ENCODE measurements at regions not wholly inside any gene's neighbourhood (a gene's known extent, or its start where the extent isn't known, plus 50 kb on each side); places are given as distances from the start of the nearest gene placed in this dataset.
"Not testable (repeated sequence)": the region's sequence is repeated elsewhere in the genome, so short reads cannot be mapped to it uniquely, and the experiment has no call there.

DNA sequence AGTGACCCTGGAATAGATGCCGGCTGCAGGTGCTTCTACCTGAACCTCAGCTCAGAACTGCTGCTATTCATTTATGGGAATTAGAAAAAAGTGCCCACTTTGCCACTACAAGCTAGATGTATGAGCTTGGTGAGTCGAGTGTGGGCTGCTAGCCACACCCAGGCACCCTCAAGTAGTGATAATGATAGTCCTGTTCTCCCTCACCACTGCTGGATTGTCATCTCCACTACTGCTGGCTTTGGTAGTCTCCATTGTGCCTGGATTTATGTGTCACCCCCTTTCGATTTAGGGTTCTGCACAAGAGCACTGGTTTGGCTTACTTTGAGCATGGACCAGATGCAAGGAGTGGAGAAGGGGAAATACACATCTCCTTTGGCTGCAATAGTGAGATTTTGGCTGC lies 73.0 kb upstream of the N4BP1 start:
- no peak for DNase-seq
- Histone ChIP-seq H3K9me3 (ENCODE audit: control insufficient read depth in 2 of 2, insufficient read depth in 1 of 2, low read depth in 1 of 2, low read length in 1 of 2) (no peaks in the 10 kb centered on the region), H3K27ac (ENCODE audit: low read depth in 1 of 3, low read length in 2 of 3) (no peak overlapping the region), H3K4me3 (ENCODE audit: low read depth in 1 of 3, low read length in 3 of 3) (no peak overlapping the region), H3K4me1 (ENCODE audit: control insufficient read depth in 3 of 3, insufficient read depth in 2 of 3, low read depth in 1 of 3, low read length in 2 of 3) (no peaks in the 10 kb centered on the region), H3K36me3 (ENCODE audit: control insufficient read depth in 3 of 3, insufficient read depth in 2 of 3, low read depth in 1 of 3, low read length in 3 of 3) (no peaks in the 10 kb centered on the region), H3K27me3 (ENCODE audit: control insufficient read depth in 3 of 3, insufficient read depth in 3 of 3, low read length in 3 of 3) (peaks cover 0 to 11% (median 0%) of the 10 kb centered on the region in 3 donors)
- FAIRE-seq: no peak
- 42 to 52% (median 43%) methylated on average over 3 of the region's 3 CpGs for WGBS, 3 donors

DNA sequence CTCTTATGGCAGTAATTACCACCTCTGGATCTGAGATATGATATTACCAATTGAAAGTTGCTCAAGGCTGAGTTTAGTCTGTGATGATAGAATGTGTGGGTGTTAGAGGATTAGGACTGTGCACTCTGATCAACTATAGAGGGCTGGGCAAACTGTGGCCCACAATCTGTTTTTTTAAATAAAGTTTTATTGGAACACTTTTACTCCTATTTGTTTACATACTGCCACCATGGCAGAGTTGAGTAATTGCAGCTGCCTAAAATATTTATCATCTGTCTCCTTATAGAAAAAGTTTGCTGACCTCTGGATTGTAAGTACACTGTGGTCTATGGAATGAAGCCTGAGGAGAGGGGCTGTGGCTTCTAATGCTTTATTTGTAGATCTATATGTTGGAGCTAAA lies 71.5 kb upstream of the N4BP1 start:
- DNase-seq (no peak), FAIRE-seq (no peak)
- no peaks in the 10 kb centered on the region for H3K36me3 ChIP-seq (ENCODE audit: control insufficient read depth in 3 of 3, insufficient read depth in 2 of 3, low read depth in 1 of 3, low read length in 3 of 3)
- H3K27me3 ChIP-seq (ENCODE audit: control insufficient read depth in 3 of 3, insufficient read depth in 3 of 3, low read length in 3 of 3): peaks cover 0 to 7% (median 0%) of the 10 kb centered on the region in 3 donors
- H3K27ac ChIP-seq (ENCODE audit: low read depth in 1 of 3, low read length in 2 of 3): no peak overlapping the region
- no peak overlapping the region for H3K4me3 ChIP-seq (ENCODE audit: low read depth in 1 of 3, low read length in 3 of 3)
- H3K4me1 ChIP-seq (ENCODE audit: control insufficient read depth in 3 of 3, insufficient read depth in 2 of 3, low read depth in 1 of 3, low read length in 2 of 3): no peaks in the 10 kb centered on the region
- H3K9me3 ChIP-seq (ENCODE audit: control insufficient read depth in 2 of 2, insufficient read depth in 1 of 2, low read depth in 1 of 2, low read length in 1 of 2): no peaks in the 10 kb centered on the region

DNA sequence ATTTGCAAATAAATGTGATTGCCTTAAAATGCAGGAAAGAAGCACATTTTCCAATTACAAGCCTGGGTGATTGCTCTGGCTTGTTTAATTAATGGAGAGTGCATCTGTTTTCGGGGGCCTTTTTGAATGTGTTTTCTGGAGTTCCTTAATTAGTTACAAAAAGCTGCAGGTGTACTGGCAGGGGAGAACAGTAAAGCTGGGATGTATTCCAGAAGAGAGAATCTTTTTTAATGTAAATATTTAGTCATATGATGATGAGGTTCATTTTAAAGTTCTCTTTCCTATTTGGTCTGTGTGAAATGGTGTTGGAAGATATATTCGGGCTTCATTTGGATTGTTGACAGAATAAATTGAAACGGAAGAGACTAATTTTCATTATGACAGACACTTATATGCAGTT lies 70.9 kb upstream of the N4BP1 start:
- Histone ChIP-seq H3K4me1 (ENCODE audit: control insufficient read depth in 3 of 3, insufficient read depth in 2 of 3, low read depth in 1 of 3, low read length in 2 of 3) (no peaks in the 10 kb centered on the region), H3K4me3 (ENCODE audit: low read depth in 1 of 3, low read length in 3 of 3) (no peak overlapping the region), H3K27ac (ENCODE audit: low read depth in 1 of 3, low read length in 2 of 3) (no peak overlapping the region), H3K36me3 (ENCODE audit: control insufficient read depth in 3 of 3, insufficient read depth in 2 of 3, low read depth in 1 of 3, low read length in 3 of 3) (no peaks in the 10 kb centered on the region), H3K27me3 (ENCODE audit: control insufficient read depth in 3 of 3, insufficient read depth in 3 of 3, low read length in 3 of 3) (peaks cover 0 to 6% (median 0%) of the 10 kb centered on the region in 3 donors), H3K9me3 (ENCODE audit: control insufficient read depth in 2 of 2, insufficient read depth in 1 of 2, low read depth in 1 of 2, low read length in 1 of 2) (no peaks in the 10 kb centered on the region)
- WGBS, 3 donors: 71 to 79% (median 74%) methylated on average over 3 of the region's 3 CpGs
- DNase-seq: no peak
- FAIRE-seq: no peak

DNA sequence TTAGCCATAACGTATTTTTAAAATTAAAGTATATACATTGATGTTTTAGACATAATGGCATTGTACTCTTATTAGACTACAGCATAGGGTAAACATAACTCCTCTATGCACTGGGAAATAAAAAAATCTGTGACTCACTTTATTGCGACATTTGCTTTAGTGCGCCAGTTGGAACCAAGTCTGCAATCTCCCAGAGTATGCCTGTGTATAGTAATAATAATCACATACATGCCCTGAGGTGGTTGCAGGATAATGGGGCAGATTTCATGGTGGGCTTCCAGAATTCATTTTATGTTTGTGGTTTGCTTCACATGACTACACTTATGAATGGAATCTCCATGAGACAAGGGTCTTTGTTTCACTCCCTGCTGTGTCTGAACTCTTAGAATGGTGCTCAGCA lies 66.9 kb upstream of the N4BP1 start:
- Histone ChIP-seq H3K27me3 (ENCODE audit: control insufficient read depth in 3 of 3, insufficient read depth in 3 of 3, low read length in 3 of 3) (peaks cover 0 to 2% (median 0%) of the 10 kb centered on the region in 3 donors), H3K36me3 (ENCODE audit: control insufficient read depth in 3 of 3, insufficient read depth in 2 of 3, low read depth in 1 of 3, low read length in 3 of 3) (no peaks in the 10 kb centered on the region), H3K9me3 (ENCODE audit: control insufficient read depth in 2 of 2, insufficient read depth in 1 of 2, low read depth in 1 of 2, low read length in 1 of 2) (no peaks in the 10 kb centered on the region), H3K27ac (ENCODE audit: low read depth in 1 of 3, low read length in 2 of 3) (no peak overlapping the region), H3K4me3 (ENCODE audit: low read depth in 1 of 3, low read length in 3 of 3) (no peak overlapping the region), H3K4me1 (ENCODE audit: control insufficient read depth in 3 of 3, insufficient read depth in 2 of 3, low read depth in 1 of 3, low read length in 2 of 3) (no peaks in the 10 kb centered on the region)
- no peak for DNase-seq
- FAIRE-seq: no peak
- WGBS, 3 donors: 94 to 96% (median 96%) methylated on average over 3 of the region's 3 CpGs

DNA sequence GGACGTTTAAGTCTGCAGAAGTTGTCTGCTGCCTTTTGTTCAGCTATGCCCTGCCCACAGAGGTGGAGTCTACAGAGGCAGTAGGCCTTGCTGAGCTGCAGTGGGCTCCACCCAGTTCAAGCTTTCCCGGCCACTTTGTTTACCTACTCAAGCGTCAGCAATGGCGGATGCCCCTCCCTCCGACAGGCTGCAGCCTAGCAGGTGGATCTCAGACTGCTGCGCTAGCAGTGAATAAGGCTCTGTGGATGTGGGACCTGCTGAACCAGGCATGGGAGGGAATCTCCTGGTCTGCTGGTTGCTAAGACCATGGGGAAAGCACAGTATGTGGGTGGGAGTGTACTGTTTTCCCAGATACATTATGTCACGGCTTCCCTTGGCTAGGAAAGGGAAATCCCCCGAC lies 58.2 kb upstream of the N4BP1 start:
- DNase-seq; H3K4me3 ChIP-seq (ENCODE audit: low read depth in 1 of 3, low read length in 3 of 3); H3K9me3 ChIP-seq (ENCODE audit: control insufficient read depth in 2 of 2, insufficient read depth in 1 of 2, low read depth in 1 of 2, low read length in 1 of 2); H3K27ac ChIP-seq (ENCODE audit: low read depth in 1 of 3, low read length in 2 of 3); H3K27me3 ChIP-seq (ENCODE audit: control insufficient read depth in 3 of 3, insufficient read depth in 3 of 3, low read length in 3 of 3); H3K36me3 ChIP-seq (ENCODE audit: control insufficient read depth in 3 of 3, insufficient read depth in 2 of 3, low read depth in 1 of 3, low read length in 3 of 3); FAIRE-seq; H3K4me1 ChIP-seq (ENCODE audit: control insufficient read depth in 3 of 3, insufficient read depth in 2 of 3, low read depth in 1 of 3, low read length in 2 of 3): not testable (repeated sequence)
- 49 to 63% (median 61%) methylated on average over 8 of the region's 8 CpGs for WGBS, 3 donors

DNA sequence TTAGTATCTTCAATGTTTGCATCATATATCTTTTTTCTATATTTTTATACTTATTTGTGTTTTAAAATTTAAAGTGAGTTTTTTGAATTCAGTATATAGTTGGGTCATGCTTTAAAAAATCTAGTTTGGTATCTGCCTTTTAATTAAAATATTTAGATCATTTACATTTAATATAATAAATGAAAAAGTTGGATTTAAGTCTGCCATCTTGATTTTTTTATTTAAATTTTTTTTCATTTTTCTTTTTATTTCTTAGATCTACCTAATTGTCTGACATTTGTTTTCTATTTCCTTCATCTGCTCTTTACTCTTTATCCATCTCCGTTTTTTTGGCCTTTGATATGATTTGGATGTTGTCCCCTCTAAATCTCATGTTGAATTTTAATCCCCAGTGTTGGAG lies 50.0 kb upstream of the N4BP1 start:
- Histone ChIP-seq H3K27ac (ENCODE audit: low read depth in 1 of 3, low read length in 2 of 3) (no peak overlapping the region), H3K27me3 (ENCODE audit: control insufficient read depth in 3 of 3, insufficient read depth in 3 of 3, low read length in 3 of 3) (no peaks in the 10 kb centered on the region), H3K9me3 (ENCODE audit: control insufficient read depth in 2 of 2, insufficient read depth in 1 of 2, low read depth in 1 of 2, low read length in 1 of 2) (peaks cover 2 to 8% of the 10 kb centered on the region in 2 donors), H3K4me1 (ENCODE audit: control insufficient read depth in 3 of 3, insufficient read depth in 2 of 3, low read depth in 1 of 3, low read length in 2 of 3) (no peaks in the 10 kb centered on the region), H3K36me3 (ENCODE audit: control insufficient read depth in 3 of 3, insufficient read depth in 2 of 3, low read depth in 1 of 3, low read length in 3 of 3) (no peaks in the 10 kb centered on the region), H3K4me3 (ENCODE audit: low read depth in 1 of 3, low read length in 3 of 3) (no peak overlapping the region)
- DNase-seq (no peak), FAIRE-seq (no peak)
- WGBS, 3 donors: 46 to 71% (median 46%) methylated on average over 1 of the region's 1 CpG

Data from small intestine (tissue), 7 donors.